ENCODE measurements at regions not wholly inside any gene's neighbourhood (a gene's known extent, or its start where the extent isn't known, plus 50 kb on each side); places are given as distances from the start of the nearest gene placed in this dataset.

DNA sequence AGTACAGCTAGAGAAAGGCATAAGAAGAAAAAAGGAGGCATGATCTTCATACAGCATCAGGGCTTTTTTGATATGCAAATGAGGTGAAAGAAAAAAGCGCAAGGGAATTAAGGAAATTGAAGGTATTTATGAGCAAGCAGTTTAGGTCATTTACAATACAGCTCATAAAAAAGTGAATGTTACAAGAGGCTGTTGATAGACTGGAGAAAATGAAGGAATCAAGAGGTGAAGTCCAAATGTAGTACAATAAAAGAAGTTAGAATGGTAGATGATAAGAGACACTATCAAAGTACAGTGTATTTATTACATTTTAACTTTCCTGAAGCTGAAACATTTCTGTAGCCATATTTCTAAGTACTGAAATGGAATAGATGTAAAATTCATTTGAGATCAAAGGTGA lies 1349.5 kb downstream of the ADGRL3 start:
- H3K27ac Mint-ChIP-seq: no peak overlapping the region
- H3K36me3 Mint-ChIP-seq: no peaks in the 10 kb centered on the region
- H3K4me3 Mint-ChIP-seq: no peak overlapping the region
- no peaks in the 10 kb centered on the region for H3K27me3 Mint-ChIP-seq
- H3K4me1 Mint-ChIP-seq: no peaks in the 10 kb centered on the region
- H3K9me3 Mint-ChIP-seq: peaks cover 10 to 11% (median 10%) of the 10 kb centered on the region in 3 donors

- H3K27me3 Mint-ChIP-seq: no peaks in the 10 kb centered on the region
- no peak overlapping the region for H3K4me3 Mint-ChIP-seq
- no peaks in the 10 kb centered on the region for H3K4me1 Mint-ChIP-seq
- no peak overlapping the region for H3K27ac Mint-ChIP-seq
- peaks cover 5 to 10% (median 6%) of the 10 kb centered on the region in 3 donors for H3K9me3 Mint-ChIP-seq
- no peaks in the 10 kb centered on the region for H3K36me3 Mint-ChIP-seq
These were observed 1348.6 kb downstream of the ADGRL3 start for GRCh38 chr4:62548765-62549164.

DNA sequence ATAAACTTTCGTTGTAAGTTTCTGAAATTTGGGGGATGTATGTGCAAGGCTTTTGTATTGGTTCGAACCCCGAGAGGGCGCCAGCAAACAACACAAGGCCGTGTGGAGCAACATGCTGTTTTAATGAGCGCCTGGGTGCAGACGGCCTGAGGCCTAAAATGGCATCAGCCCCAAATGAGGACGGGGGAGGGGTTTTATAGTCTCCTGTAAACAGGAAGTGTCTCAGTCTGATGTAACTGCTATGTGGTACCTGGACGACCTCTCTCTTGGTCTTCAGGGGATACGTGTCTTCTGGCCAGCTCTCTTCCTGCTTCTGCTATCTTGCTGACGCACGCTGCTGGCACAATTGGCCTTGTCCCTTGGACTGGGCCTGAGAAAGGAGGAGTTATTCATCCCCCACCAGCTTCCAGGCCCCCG lies 1348.0 kb downstream of the ADGRL3 start:
- no peaks in the 10 kb centered on the region for H3K36me3 Mint-ChIP-seq
- no peaks in the 10 kb centered on the region for H3K4me1 Mint-ChIP-seq
- no peak overlapping the region for H3K27ac Mint-ChIP-seq
- no peaks in the 10 kb centered on the region for H3K27me3 Mint-ChIP-seq
- no peak overlapping the region for H3K4me3 Mint-ChIP-seq
- peaks cover 2 to 13% (median 6%) of the 10 kb centered on the region in 3 donors for H3K9me3 Mint-ChIP-seq

DNA sequence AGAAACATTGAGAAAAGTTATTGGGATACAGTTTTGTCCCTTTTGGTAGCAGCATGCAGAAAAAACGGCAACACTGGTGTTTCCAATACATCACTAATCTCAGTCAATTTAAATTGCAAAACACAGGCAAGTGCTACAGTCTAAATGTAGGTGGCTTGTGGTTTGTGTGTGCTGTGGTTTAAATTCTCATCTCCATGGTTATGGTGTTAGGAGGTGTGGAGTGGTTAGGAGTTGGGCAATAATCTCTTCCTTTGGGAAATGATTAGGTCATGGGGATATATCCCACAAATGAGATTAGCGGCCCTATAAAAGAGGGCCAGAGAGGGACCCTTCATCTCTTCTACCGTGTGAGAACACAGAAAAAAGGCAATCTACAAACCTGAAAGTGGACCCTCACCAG lies 1344.3 kb downstream of the ADGRL3 start:
- Mint-ChIP-seq H3K27ac (no peak overlapping the region), H3K9me3 (peaks cover 6 to 19% (median 18%) of the 10 kb centered on the region in 3 donors), H3K27me3 (no peaks in the 10 kb centered on the region), H3K36me3 (no peaks in the 10 kb centered on the region), H3K4me3 (no peak overlapping the region), H3K4me1 (no peaks in the 10 kb centered on the region)

- H3K27ac Mint-ChIP-seq: no peak overlapping the region
- no peaks in the 10 kb centered on the region for H3K36me3 Mint-ChIP-seq
- no peaks in the 10 kb centered on the region for H3K27me3 Mint-ChIP-seq
These were observed 1342.9 kb downstream of the ADGRL3 start for GRCh38 chr4:62543002-62543401.

DNA sequence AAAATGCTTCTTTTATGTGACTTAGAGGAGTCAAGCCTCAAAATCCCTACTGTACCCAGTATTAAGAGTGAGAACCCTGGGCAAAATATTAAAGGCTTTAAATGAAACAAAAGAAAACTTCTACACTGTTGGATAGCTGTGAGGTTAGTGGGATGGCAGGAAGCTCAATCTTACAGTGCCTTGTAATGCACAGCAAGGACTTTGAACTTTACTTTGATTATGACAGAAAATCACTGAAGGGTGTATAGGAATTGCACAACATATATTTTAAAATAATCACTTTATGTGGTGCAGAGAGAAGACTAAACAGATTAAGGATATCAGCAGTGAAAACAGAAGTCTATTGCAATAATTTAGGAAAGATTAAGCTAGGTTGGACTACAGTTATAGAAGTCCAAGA lies 1333.4 kb downstream of the ADGRL3 start:
- H3K36me3 Mint-ChIP-seq: no peaks in the 10 kb centered on the region
- no peak overlapping the region for H3K27ac Mint-ChIP-seq
- peaks cover 0 to 2% (median 0%) of the 10 kb centered on the region in 3 donors for H3K4me1 Mint-ChIP-seq

More at GRCh38 chr4:62543002-62543401, 1342.9 kb downstream of the ADGRL3 start:
- H3K9me3 Mint-ChIP-seq: peaks cover 6 to 15% (median 13%) of the 10 kb centered on the region in 3 donors
- no peaks in the 10 kb centered on the region for H3K4me1 Mint-ChIP-seq
- H3K4me3 Mint-ChIP-seq: no peak overlapping the region

GRCh38 chr4:62531731-62532130 lies 1331.6 kb downstream of the ADGRL3 start:
- H3K4me3 Mint-ChIP-seq: no peak overlapping the region
- H3K4me1 Mint-ChIP-seq: peaks cover 0 to 2% (median 0%) of the 10 kb centered on the region in 3 donors
- H3K9me3 Mint-ChIP-seq: peaks cover 3 to 14% (median 5%) of the 10 kb centered on the region in 3 donors
- no peaks in the 10 kb centered on the region for H3K27me3 Mint-ChIP-seq
- no peak overlapping the region for H3K27ac Mint-ChIP-seq
- no peaks in the 10 kb centered on the region for H3K36me3 Mint-ChIP-seq

More for the DNA sequence above, 1333.4 kb downstream of the ADGRL3 start:
- H3K9me3 Mint-ChIP-seq: peaks cover 3 to 19% (median 5%) of the 10 kb centered on the region in 3 donors
- no peak overlapping the region for H3K4me3 Mint-ChIP-seq
- no peaks in the 10 kb centered on the region for H3K27me3 Mint-ChIP-seq

GRCh38 chr4:62531264-62531663 lies 1331.1 kb downstream of the ADGRL3 start:
- no peak overlapping the region for H3K4me3 Mint-ChIP-seq
- peaks cover 3 to 12% (median 5%) of the 10 kb centered on the region in 3 donors for H3K9me3 Mint-ChIP-seq
- no peaks in the 10 kb centered on the region for H3K36me3 Mint-ChIP-seq
- H3K27me3 Mint-ChIP-seq: no peaks in the 10 kb centered on the region
- H3K27ac Mint-ChIP-seq: no peak overlapping the region
- peaks cover 0 to 2% (median 0%) of the 10 kb centered on the region in 3 donors for H3K4me1 Mint-ChIP-seq

- peaks cover 2 to 6% (median 4%) of the 10 kb centered on the region in 3 donors for H3K9me3 Mint-ChIP-seq
- H3K36me3 Mint-ChIP-seq: no peaks in the 10 kb centered on the region
- H3K27me3 Mint-ChIP-seq: no peaks in the 10 kb centered on the region
- H3K27ac Mint-ChIP-seq: no peak overlapping the region
- no peak overlapping the region for H3K4me3 Mint-ChIP-seq
- no peaks in the 10 kb centered on the region for H3K4me1 Mint-ChIP-seq
These were observed 1328.7 kb downstream of the ADGRL3 start for GRCh38 chr4:62528874-62529273.

GRCh38 chr4:62526671-62527070 lies 1326.5 kb downstream of the ADGRL3 start:
- Mint-ChIP-seq H3K36me3 (no peaks in the 10 kb centered on the region), H3K4me3 (no peak overlapping the region), H3K4me1 (no peaks in the 10 kb centered on the region), H3K9me3 (peaks cover 2 to 6% (median 4%) of the 10 kb centered on the region in 3 donors), H3K27ac (no peak overlapping the region), H3K27me3 (no peaks in the 10 kb centered on the region)

GRCh38 chr4:62523256-62523655 lies 1323.1 kb downstream of the ADGRL3 start:
- Mint-ChIP-seq H3K4me1 (no peaks in the 10 kb centered on the region), H3K36me3 (no peaks in the 10 kb centered on the region), H3K4me3 (no peak overlapping the region), H3K9me3 (peaks cover 2 to 6% (median 4%) of the 10 kb centered on the region in 3 donors), H3K27me3 (no peaks in the 10 kb centered on the region), H3K27ac (no peak overlapping the region)

- peaks cover 2 to 6% (median 4%) of the 10 kb centered on the region in 3 donors for H3K9me3 Mint-ChIP-seq
- no peak overlapping the region for H3K27ac Mint-ChIP-seq
- H3K4me1 Mint-ChIP-seq: no peaks in the 10 kb centered on the region
These were observed 1322.1 kb downstream of the ADGRL3 start for GRCh38 chr4:62522273-62522672.

DNA sequence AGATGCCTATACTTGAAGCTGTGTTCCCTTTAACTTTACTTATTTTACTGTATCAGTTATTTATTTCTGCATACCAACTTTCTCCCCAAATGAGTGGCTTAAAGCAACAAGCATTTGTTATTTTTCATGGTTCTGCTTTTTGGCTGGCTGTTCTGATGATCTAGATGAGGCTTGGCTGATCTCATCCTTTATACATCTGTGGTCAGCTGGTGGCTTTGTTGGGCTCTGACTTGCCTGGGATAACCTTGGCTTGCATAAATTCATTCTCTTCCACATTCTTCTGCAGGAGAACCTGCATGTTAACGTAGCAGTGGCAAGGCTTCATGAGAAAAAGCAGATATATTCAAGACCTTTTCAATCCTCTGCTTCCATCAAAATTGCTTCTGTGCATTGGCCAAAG lies 1317.6 kb downstream of the ADGRL3 start:
- Mint-ChIP-seq H3K27me3 (no peaks in the 10 kb centered on the region), H3K4me3 (no peak overlapping the region), H3K27ac (no peak overlapping the region), H3K9me3 (peaks cover 0 to 4% (median 0%) of the 10 kb centered on the region in 3 donors), H3K36me3 (no peaks in the 10 kb centered on the region), H3K4me1 (no peaks in the 10 kb centered on the region)

More at GRCh38 chr4:62522273-62522672, 1322.1 kb downstream of the ADGRL3 start:
- Mint-ChIP-seq H3K36me3 (no peaks in the 10 kb centered on the region), H3K4me3 (no peak overlapping the region), H3K27me3 (no peaks in the 10 kb centered on the region)

GRCh38 chr4:62513306-62513705 lies 1313.2 kb downstream of the ADGRL3 start:
- Mint-ChIP-seq H3K4me3 (no peak overlapping the region), H3K27ac (no peak overlapping the region), H3K36me3 (no peaks in the 10 kb centered on the region), H3K27me3 (no peaks in the 10 kb centered on the region), H3K9me3 (peaks cover 0 to 6% (median 0%) of the 10 kb centered on the region in 3 donors), H3K4me1 (no peaks in the 10 kb centered on the region)

DNA sequence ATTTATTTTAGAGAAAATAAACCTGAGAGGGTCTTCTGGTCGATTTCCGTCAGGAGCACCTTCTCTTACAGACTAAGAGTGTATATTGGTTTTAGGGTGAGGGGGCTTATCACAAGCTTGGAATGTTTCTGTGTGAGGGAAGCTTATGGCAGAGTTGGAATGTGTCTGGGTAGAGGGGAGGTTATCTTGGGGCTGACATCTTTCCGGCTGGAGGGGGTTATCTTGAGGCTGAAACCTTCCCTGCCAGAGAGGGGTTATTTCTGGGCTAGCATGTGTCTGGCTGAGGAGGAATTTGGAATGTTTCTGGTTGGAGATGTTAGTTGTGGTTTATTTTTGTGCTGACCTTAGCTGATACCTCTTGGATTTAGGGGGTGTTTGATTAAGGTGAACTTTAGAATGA lies 1312.1 kb downstream of the ADGRL3 start:
- H3K9me3 Mint-ChIP-seq: peaks cover 0 to 9% (median 3%) of the 10 kb centered on the region in 3 donors

DNA sequence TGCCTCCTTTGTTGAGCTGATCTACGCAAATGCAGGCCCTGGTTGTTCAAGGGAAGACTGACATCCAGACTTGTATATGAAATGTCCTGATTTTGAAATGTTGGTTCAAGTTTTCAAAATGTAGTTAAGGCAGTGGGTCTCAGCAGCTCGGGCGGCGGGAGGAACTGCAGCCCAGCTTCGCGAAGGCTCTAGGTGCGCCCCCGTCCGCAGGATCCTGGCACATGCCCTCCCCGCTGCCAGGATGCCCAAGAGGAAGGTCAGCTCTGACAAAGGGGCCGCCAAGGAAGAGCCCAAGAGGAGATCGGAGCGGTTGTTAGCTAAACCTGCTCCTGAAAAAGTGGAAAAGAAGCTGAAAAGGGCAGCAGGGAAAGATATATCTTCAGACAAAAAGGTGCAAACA lies 1310.1 kb downstream of the ADGRL3 start:
- H3K9me3 Mint-ChIP-seq: peaks cover 3 to 9% (median 4%) of the 10 kb centered on the region in 3 donors
- no peaks in the 10 kb centered on the region for H3K4me1 Mint-ChIP-seq
- no peak overlapping the region for H3K27ac Mint-ChIP-seq
- H3K27me3 Mint-ChIP-seq: no peaks in the 10 kb centered on the region
- H3K4me3 Mint-ChIP-seq: no peak overlapping the region
- H3K36me3 Mint-ChIP-seq: no peaks in the 10 kb centered on the region

More for the DNA sequence above, 1312.1 kb downstream of the ADGRL3 start:
- Mint-ChIP-seq H3K36me3 (no peaks in the 10 kb centered on the region), H3K4me1 (no peaks in the 10 kb centered on the region), H3K27ac (no peak overlapping the region), H3K27me3 (no peaks in the 10 kb centered on the region), H3K4me3 (no peak overlapping the region)
